HUES48 (cell line): ENCODE measurements at regions not wholly inside any gene's neighbourhood (a gene's known extent, or its start where the extent isn't known, plus 50 kb on each side); places are given as distances from the start of the nearest gene placed in this dataset.
"Not testable (repeated sequence)": the region's sequence is repeated elsewhere in the genome, so short reads cannot be mapped to it uniquely, and the experiment has no call there.

Experiments used
- H3K27ac ChIP-seq: one replicate; pipeline ENCODE4 v1.7.0; 2013; ENCODE audit warnings: low read depth, low read length, inconsistent platforms
- H3K27me3 ChIP-seq: 2 replicates; pipeline ENCODE4 v1.6.1; 2013; ENCODE audit warnings: mild to moderate bottlenecking, low read length; ENCODE audit not compliant: control insufficient read depth, insufficient read depth
- H3K36me3 ChIP-seq: 2 replicates; pipeline ENCODE4 v1.6.1; 2013; ENCODE audit warnings: low read length; ENCODE audit not compliant: control insufficient read depth, insufficient read depth
- H3K4me1 ChIP-seq: 2 replicates; pipeline ENCODE4 v1.6.1; 2013; ENCODE audit warnings: mild to moderate bottlenecking, low read length; ENCODE audit not compliant: control insufficient read depth, insufficient read depth
- H3K4me3 ChIP-seq: 2 replicates; pipeline ENCODE4 v1.5.1; 2013; ENCODE audit warnings: mild to moderate bottlenecking, low read depth, low read length
- H3K9ac ChIP-seq: 2 replicates; pipeline ENCODE4 v1.6.1; 2013; ENCODE audit warnings: mild to moderate bottlenecking, low read depth, low read length, moderate library complexity
- H3K9me3 ChIP-seq: 2 replicates; pipeline ENCODE4 v1.6.1; 2013; ENCODE audit warnings: low read length; ENCODE audit not compliant: control insufficient read depth, insufficient read depth

DNA sequence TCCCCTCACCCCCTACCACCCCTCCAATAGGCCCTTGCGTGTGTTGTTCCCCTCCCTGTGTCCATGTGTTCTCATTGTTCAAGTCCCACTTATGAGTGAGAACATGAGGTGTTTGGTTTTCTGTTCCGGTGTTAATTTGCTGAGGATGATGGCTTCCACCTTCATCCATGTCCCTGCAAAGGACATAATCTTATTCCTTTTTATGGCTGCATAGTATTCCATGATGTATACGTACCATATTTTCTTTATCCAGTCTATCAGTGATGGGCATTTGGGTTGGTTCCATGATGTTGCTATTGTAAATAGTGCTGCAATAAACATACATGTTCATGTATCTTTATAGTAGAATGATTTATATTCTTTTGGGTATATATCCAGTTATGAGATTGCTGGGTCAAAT is 523.6 kb upstream of the TBL1XR1 start:
- not testable (repeated sequence) for H3K9ac ChIP-seq, H3K4me1 ChIP-seq, H3K4me3 ChIP-seq, H3K27me3 ChIP-seq, H3K9me3 ChIP-seq, H3K27ac ChIP-seq, H3K36me3 ChIP-seq

DNA sequence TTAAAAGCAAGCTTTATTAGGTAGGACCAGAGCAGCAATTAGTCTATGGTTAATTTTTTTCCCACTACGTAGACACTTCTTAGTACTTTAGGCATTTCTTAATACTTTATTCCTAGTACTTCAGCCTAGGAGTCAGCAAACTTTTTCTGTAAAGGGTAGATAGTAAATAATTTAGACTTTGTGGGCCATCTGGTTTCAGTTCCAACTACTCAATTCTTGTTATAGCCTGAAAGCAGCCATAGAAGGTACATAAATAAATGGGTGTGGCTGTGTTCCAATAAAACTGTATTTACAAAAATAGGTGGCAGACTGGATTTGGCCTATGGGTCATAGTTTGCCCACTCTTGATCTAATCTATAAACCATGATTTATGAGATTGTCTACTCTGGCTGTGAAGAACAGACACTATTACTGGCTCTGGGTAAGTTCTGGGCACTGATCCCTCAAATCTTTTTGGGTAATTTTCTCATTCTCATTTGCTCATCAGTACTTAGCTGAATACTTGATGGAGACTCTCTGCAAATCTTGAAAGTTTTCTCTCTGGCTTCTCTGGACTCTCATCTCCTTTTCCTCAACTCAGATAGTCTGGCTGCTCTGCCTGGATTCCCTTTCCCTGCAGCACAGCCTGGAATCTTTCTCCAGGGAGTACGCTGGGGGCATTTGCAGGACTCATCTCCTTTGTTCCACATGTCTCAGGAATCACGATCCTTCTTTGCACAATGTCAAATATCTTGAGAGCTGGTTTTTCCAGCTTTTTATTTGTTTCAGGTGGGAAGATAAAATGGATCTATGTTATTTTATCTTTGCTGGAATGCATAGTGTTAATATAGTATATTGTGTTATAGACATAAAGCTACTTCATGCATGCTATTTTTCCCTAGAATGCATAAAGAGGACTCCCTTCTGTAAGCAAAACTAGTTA is 524.8 kb upstream of the TBL1XR1 start:
- H3K27me3 ChIP-seq, result no peaks in the 10 kb centered on the region
- H3K9ac ChIP-seq, result no peak overlapping the region
- H3K4me1 ChIP-seq, result no peaks in the 10 kb centered on the region
- no peak overlapping the region for H3K4me3 ChIP-seq
- H3K27ac ChIP-seq, result no peak overlapping the region
- no peaks in the 10 kb centered on the region for H3K36me3 ChIP-seq
- H3K9me3 ChIP-seq, result no peaks in the 10 kb centered on the region

DNA sequence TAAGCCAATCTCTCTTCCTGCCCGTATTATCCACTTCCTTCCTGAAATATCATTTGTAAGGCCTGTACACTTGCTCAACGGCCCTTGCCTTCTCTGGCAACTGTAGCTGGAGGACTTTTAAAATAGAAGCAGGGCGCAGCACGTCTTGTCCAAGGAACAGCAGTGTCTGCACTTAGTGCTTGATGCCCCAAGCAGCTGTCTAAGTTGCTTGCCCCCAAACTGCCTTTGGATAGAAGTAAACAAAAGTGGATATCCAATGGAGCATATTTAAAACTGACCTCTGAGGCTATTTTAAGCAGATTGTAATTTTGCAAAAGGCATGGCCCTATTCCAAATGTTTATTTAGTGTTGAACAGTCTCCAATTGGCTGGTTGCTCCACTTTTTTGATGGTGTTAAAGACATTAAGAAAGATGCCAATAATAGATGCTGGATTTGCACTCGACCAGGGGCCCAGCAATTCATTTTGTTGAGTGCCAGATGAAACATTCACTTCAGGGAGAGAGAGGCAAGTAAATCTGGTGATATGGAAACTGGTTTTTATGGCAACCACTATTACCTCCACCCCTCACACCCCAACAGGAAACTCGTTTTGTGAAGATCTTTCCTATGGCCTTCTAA is 526.8 kb upstream of the TBL1XR1 start:
- H3K4me1 ChIP-seq, result no peaks in the 10 kb centered on the region

GRCh38 chr3:177725165-177725564 is 527.9 kb upstream of the TBL1XR1 start:
- no peaks in the 10 kb centered on the region for H3K36me3 ChIP-seq
- no peaks in the 10 kb centered on the region for H3K27me3 ChIP-seq
- no peak overlapping the region for H3K4me3 ChIP-seq
- no peak overlapping the region for H3K9ac ChIP-seq
- H3K4me1 ChIP-seq, result peaks cover 8% of the 10 kb centered on the region; the same call in 1 of the 2 replicates
- H3K27ac ChIP-seq, result no peak overlapping the region
- no peaks in the 10 kb centered on the region for H3K9me3 ChIP-seq

More for the DNA sequence above, 526.8 kb upstream of the TBL1XR1 start:
- H3K9me3 ChIP-seq, result no peaks in the 10 kb centered on the region
- no peaks in the 10 kb centered on the region for H3K36me3 ChIP-seq
- H3K27me3 ChIP-seq, result no peaks in the 10 kb centered on the region
- H3K4me3 ChIP-seq, result no peak overlapping the region
- H3K9ac ChIP-seq, result no peak overlapping the region
- no peak overlapping the region for H3K27ac ChIP-seq

DNA sequence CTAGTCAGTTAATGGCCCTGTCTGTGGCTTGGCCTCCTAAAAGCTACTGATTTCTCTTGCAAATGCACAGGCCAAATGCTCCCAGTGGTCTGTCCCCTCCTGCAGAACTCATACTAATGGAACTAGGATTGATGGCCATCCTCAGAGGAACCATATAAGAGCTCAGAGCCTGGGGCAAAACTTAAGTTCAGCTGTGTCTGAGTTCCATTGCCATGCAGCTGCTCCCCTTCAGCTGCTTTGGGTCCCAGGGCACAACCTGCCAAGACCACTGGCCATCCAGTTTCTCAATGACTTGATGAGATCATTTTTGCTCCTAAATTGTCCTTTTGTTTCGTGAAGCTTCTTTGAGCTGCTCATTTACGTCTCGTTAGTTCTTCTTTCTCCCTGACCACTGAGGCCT is 529.5 kb upstream of the TBL1XR1 start:
- Histone ChIP-seq H3K36me3 (no peaks in the 10 kb centered on the region), H3K9ac (no peak overlapping the region), H3K9me3 (no peaks in the 10 kb centered on the region), H3K27ac (no peak overlapping the region), H3K4me3 (no peak overlapping the region), H3K27me3 (no peaks in the 10 kb centered on the region), H3K4me1 (peaks cover 19% of the 10 kb centered on the region; the same call in 1 of the 2 replicates)

DNA sequence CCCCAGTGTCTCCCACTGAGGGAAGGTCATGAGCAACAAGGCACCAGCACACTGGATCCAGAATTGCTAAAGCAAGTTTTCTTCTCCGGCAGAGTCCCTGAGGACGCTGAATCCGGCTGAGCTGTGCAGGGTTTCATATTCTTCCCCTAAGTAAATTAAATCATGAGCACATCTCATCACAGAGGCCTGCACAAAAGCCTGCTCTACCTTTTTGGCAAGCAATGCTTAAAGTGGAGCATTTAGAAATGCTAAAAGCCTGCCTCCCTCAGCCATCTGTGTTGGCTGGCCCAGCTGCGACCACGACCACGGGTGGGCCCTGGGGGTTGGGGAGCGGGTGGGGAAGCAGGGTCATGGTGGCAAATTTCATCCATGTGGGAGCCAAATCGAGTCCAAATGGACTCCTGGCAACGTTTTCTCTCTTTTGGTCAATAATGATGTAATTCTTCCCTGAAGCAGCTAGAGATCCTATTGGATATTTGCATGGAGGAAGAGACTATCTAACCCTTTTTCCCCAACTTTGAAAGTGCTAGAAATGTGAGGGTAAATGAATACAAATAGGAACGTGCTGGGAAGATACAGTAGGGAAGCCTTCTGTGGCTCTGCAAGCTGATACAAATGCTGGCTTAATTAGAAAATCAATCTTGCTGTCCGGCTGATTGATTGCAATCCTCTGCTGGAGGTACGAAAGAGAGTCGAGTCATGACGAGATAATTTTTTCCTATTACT is 532.8 kb upstream of the TBL1XR1 start:
- H3K27me3 ChIP-seq, result no peaks in the 10 kb centered on the region
- peak overlapping the region; percentile 15 for H3K27ac ChIP-seq
- H3K4me1 ChIP-seq, result peaks cover 19% of the 10 kb centered on the region; the same call in 1 of the 2 replicates
- no peak overlapping the region for H3K9ac ChIP-seq
- H3K4me3 ChIP-seq, result no peak overlapping the region
- no peaks in the 10 kb centered on the region for H3K36me3 ChIP-seq
- no peaks in the 10 kb centered on the region for H3K9me3 ChIP-seq

- Histone ChIP-seq H3K9ac (no peak overlapping the region), H3K4me3 (no peak overlapping the region), H3K36me3 (no peaks in the 10 kb centered on the region), H3K9me3 (no peaks in the 10 kb centered on the region), H3K27ac (no peak overlapping the region), H3K4me1 (peaks cover 19% of the 10 kb centered on the region; the same call in 1 of the 2 replicates), H3K27me3 (no peaks in the 10 kb centered on the region)
Measured at GRCh38 chr3:177730814-177731213, 533.5 kb upstream of the TBL1XR1 start.

DNA sequence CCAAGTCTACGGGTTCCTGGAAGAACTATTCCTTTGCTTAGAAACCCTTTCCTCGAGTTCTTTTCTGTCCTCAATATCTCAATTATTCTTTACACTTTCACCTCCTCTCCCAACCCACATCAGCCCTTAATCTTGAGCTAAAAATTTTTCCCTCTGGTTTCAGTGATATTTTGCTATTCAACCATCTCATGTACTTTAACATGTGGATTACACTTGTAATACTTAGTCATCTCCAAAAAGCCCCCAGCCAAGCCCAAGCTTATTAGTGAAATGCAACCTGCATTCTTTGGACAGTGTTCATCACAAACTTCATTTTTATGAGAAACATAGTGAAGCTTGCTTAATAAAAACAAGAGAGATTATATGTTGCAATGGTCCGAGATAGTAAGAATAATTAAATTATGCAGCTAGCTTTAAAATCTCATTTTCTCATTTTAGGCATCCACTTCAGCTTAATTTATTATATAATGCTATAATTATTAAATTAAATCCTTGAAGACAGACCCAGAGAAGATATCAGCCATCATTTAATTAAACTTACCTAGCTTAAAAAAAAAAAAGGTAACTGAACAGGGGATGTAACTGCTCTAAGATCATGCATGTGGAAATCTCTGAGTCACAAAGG is 534.5 kb upstream of the TBL1XR1 start:
- H3K4me1 ChIP-seq, result peaks cover 19% of the 10 kb centered on the region; the same call in 1 of the 2 replicates
- H3K9ac ChIP-seq, result no peak overlapping the region
- no peak overlapping the region for H3K4me3 ChIP-seq
- H3K27me3 ChIP-seq, result no peaks in the 10 kb centered on the region
- H3K27ac ChIP-seq, result no peak overlapping the region
- no peaks in the 10 kb centered on the region for H3K36me3 ChIP-seq
- H3K9me3 ChIP-seq, result no peaks in the 10 kb centered on the region

- Histone ChIP-seq H3K27ac (no peak overlapping the region), H3K4me3 (no peak overlapping the region), H3K36me3 (no peaks in the 10 kb centered on the region)
Measured at GRCh38 chr3:177733233-177733632, 536.0 kb upstream of the TBL1XR1 start.

DNA sequence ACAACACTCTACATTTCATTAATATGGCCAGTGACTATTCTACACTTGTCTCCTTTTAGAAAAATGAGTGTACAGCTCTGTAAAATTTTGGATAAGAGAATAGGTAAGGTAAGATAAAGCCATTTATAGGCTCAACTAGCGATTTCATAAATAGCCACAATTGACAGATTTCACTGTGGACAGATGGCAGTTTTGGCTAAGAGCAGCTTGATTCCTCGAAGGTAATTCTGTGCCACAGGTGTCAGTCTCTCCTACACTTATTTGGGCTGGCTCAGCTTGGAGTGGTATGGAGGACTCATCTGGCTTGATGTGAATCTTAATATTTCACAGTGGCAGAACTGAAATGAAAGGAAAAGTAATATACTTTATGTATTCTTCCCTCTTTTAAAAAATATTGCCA is 536.7 kb upstream of the TBL1XR1 start:
- Histone ChIP-seq H3K27ac (no peak overlapping the region), H3K9ac (no peak overlapping the region), H3K4me3 (no peak overlapping the region), H3K4me1 (peaks cover 19% of the 10 kb centered on the region; the same call in 1 of the 2 replicates), H3K9me3 (no peaks in the 10 kb centered on the region), H3K36me3 (no peaks in the 10 kb centered on the region), H3K27me3 (no peaks in the 10 kb centered on the region)

More at GRCh38 chr3:177733233-177733632, 536.0 kb upstream of the TBL1XR1 start:
- no peaks in the 10 kb centered on the region for H3K9me3 ChIP-seq
- H3K4me1 ChIP-seq, result peaks cover 19% of the 10 kb centered on the region; the same call in 1 of the 2 replicates
- H3K27me3 ChIP-seq, result no peaks in the 10 kb centered on the region
- no peak overlapping the region for H3K9ac ChIP-seq
